HG03103 (cell line): ENCODE measurements at regions not wholly inside any gene's neighbourhood (a gene's known extent, or its start where the extent isn't known, plus 50 kb on each side); places are given as distances from the start of the nearest gene placed in this dataset.
"Not testable (repeated sequence)": the region's sequence is repeated elsewhere in the genome, so short reads cannot be mapped to it uniquely, and the experiment has no call there.

Experiments used
- ATAC-seq: cut with Tn5 transposase; IDR thresholded peaks from one replicate; pipeline ENCODE4 v1.9.1; 2021; ENCODE audit warnings: low read depth; ENCODE audit not compliant: unreplicated experiment

DNA sequence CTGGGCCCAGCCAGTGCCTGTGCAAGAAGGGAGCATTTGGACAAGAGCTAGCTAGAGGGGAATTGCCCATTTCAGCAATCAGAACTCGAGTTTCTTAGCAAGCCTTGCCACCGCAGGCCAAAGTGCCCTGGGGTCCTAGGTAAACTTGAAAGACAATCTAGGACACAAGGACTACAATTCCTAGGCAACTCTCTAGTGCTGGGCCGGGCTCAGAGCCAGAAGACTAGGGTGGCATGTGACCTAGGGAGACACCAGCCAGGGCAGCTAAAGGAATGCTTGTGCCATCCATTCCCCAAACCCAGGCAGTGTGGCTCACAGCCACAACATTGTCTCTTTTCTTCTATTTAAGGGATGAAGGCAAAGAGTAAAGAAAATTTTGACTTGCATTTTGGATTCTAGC, 205.0 kb downstream of the BMP4 start:
- no peak for ATAC-seq

DNA sequence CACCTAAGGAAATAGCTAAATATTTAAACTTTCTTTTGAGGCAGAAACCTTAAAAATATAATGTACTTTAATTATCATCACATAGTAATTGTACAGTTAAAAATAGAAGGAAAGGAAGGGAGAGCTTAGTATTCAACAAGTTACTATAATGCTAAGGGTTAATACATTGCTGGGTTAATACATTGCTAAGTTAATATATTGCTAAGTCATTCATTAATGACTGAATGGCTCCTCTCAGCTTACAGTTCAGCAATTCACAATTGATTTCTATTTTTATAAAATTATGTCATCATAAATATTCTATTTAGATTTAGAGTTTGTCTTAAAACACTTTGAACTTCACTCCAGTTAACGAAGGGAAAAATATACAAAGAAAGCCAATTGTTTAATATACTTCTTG, 207.9 kb downstream of the BMP4 start:
- ATAC-seq, result no peak

DNA sequence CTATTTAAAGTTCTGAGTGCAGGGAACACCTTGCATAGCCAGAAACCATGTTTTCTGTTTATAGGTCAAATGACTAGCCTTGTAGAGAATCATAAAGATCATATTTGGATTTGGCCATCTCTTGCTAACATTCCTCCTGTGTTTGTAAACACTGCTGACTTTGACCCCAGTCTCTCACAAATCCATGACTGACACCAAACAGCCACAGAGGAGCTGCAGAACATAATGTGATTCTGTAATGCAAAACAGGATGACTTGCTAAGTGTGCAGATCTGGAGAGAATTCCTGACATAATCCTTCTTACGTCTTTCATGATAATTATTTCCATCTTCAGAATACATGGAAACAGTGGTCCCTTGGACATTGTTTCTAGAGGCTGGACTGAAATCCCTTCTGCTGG, 211.8 kb downstream of the BMP4 start:
- no peak for ATAC-seq

DNA sequence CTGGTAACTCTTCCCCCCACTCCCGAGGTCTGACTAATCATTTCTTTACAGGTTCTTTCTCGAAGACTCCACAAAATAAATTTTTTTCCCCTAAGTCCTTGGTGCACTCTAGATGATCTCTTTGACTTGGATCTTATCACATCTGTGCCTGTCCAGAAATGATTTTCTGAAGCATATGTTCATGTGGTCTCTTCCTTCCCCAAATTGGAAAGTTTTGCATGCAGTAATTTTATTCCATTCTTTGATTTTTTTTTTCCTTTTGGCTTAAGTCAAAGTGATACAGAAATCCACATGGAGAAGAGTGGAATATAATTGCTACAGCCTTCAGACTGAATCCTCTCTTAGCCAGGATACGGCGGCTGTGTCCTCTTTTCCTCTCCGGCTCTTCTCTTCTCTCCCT, 213.3 kb downstream of the BMP4 start:
- ATAC-seq, result no peak

GRCh38 chr14:53742233-53742620, 214.4 kb downstream of the BMP4 start:
- no peak for ATAC-seq

GRCh38 chr14:53741479-53742232, 215.0 kb downstream of the BMP4 start:
- no peak for ATAC-seq

DNA sequence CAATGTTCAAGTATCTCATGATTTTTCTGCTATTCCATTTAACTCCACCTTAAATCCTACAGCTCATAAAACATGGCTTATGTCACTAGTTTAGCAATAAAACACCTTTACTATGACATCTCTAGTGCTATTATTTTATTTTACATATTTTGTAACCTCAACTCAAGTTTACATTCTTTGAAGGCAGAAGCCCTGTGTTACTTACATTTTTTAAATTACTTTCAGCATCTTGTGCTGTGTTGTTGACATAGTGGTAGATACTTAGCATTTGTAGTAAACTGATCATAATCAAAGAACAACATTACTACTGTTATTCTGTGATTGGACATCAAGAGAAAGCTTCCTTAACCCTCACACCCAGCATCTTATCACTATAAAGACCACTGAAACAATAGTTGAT, 216.1 kb downstream of the BMP4 start:
- ATAC-seq, result no peak

DNA sequence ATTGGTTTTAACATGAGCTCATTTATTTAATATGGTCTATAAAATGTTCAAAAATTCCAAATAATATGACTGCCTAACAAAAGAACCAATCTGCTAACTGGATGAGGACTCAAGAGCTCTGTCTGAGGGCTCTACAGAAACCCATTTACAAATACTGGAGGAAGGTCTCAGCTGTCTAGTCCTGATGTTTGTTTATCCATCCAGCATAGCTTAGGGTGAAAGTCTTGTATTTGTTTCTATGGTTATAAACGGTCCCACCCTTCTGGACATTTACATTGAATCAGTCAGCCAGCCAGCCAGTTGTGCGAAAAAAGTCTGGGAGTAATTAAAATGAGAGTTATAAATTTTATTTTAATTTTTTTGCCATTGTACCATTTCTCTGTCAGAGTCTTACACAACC, 220.7 kb downstream of the BMP4 start:
- no peak for ATAC-seq

DNA sequence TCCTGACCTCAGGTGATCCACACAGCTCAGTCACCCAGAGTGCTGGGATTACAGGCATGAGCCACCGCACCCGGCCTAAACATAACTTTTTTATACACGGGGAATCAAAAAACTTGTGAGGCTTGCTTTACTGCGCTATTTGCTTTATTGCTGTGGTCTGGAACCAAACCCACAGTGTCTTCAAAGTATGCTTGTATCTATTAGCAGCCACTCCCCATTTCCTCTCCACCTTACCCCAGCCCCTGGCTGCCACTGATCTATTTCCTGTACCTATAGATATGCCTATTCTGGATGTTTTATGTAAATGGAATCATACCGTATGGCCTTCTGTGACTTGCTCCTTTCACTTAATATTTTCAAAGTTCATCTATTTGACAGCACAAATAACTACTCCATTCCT, 233.4 kb downstream of the BMP4 start:
- no peak for ATAC-seq

DNA sequence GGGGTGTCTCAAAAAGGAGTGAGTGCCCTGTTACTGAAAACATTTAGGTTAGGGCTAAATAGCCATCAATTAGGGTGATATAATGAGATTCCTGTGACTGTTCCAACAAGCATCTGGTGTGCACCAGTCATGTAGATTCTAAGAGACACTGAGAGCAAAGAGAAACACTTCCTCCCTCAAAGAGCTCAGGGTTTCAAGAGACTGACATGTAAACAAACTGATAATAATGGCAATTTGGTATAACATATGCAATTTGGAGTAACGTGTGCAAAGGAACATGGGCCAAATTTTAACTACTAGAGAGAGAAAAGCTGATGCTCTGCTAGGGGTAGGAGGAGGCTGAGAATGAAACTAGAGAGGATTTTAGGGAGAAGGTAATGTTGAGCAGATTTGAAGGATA, 237.1 kb downstream of the BMP4 start:
- no peak for ATAC-seq

DNA sequence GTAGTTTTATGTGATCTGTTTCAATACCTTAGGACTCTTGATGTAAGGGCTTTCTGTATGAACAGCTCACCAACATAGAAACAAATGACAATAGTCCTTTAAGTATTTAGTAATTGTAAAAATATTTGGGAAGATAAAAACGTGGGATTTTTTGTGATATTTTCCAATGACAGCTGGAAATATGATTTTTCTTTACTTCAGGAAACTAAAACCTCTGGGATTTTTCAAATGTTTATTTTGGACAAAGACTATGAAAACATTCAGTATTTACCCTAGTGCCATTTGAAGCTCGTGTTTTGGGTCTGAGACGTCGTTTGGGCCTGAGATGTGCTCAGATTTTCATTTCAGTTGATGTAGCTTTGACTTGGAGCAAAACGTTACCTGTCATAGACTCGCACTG, 240.0 kb downstream of the BMP4 start:
- no peak for ATAC-seq

DNA sequence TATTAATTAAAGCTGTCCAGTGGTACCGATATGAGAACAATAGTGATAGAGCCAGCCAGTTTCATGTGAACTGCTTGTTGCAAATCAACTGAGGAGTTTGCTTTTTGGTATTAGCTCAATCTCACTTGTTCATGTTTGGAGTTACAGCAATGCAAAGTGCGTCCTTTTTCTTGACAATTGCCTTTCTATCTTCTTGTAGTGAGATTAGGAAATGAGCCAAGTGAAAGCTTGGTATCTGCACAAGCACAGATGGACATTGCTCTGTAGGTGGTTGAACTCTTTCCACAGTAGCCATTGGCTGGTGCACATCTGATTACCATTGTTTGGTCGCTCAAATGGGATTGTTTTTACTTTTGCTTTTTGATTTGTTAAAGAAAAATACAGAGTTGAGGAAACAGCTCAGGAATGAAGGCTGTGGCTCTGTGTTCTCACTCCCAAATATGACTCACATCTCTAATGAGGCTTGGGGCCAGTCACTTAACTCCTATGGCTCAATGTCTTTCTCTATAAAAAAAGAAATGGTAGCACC, 241.4 kb downstream of the BMP4 start:
- ATAC-seq, result no peak

- ATAC-seq, result no peak
These were observed 242.0 kb downstream of the BMP4 start for GRCh38 chr14:53714495-53715192.

- ATAC-seq, result not testable (repeated sequence)
These were observed 243.7 kb downstream of the BMP4 start for GRCh38 chr14:53712901-53713300.

GRCh38 chr14:53711205-53711604, 245.4 kb downstream of the BMP4 start:
- ATAC-seq, result no peak

- ATAC-seq, result no peak
These were observed 246.0 kb downstream of the BMP4 start for GRCh38 chr14:53710615-53711014.

DNA sequence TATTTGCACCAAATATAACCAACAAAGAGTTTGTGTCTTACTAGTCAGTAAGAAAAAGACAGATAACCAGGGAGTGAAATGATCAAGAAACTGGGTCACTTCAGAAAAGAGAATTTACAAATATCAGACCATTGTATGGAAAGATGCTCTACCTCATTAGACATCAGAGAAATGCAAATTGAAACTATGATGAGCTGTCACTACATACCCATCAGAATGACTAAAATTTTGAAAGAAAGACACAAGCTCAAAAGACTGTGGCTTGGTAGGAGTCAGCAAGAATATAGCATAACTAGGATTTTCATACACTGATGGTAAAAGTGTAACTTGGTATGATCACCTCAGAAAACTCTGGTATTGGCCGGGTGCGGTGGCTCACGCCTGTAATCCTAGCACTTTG, 247.2 kb downstream of the BMP4 start:
- no peak for ATAC-seq

DNA sequence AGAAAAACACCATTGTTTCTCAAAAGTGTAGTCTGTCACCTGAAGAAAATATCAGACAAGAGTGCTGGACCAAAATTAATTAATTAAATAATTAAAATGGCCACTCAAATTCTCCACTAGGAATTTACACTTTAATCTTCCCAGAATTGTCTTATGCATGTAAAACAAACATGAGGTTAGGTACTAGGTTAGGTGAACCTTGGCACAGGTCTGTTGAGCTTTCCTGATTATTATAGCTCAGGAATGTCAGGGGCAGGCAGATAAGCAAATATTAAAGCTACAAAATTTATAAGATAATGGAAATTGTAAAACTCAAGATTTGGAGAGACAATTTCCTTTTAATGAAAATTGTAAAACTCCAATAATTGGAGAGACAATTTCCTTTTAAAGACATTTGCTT, 253.2 kb downstream of the BMP4 start:
- no peak for ATAC-seq

GRCh38 chr14:53701108-53701875, 255.3 kb downstream of the BMP4 start:
- ATAC-seq, result no peak

GRCh38 chr14:53696217-53696965, 260.2 kb downstream of the BMP4 start:
- ATAC-seq, result no peak
